Skeletal muscle cell (primary cell): ENCODE measurements at regions not wholly inside any gene's neighbourhood (a gene's known extent, or its start where the extent isn't known, plus 50 kb on each side); places are given as distances from the start of the nearest gene placed in this dataset.

Experiments used
- DNase-seq: peaks from one replicate; pipeline ENCODE4 v3.0.0-alpha.2; 2010; ENCODE audit warnings: low read depth
- H3K4me3 ChIP-seq: 2 replicates; pipeline ENCODE4 v1.5.1; 2011; ENCODE audit warnings: low read depth, mild to moderate bottlenecking, control low read depth, low read length, moderate library complexity

GRCh38 chr5:4542145-4542778 lies 597.9 kb upstream of the ADAMTS16 start:
- DNase-seq: no peak
- no peak overlapping the region for H3K4me3 ChIP-seq

- H3K4me3 ChIP-seq: no peak overlapping the region
Observed at GRCh38 chr5:4544049-4544670, 596.0 kb upstream of the ADAMTS16 start.

GRCh38 chr5:4547547-4547946 lies 592.6 kb upstream of the ADAMTS16 start:
- no peak for DNase-seq
- H3K4me3 ChIP-seq: no peak overlapping the region

More at GRCh38 chr5:4544049-4544670, 596.0 kb upstream of the ADAMTS16 start:
- DNase-seq: no peak

- DNase-seq: no peak
- H3K4me3 ChIP-seq: no peak overlapping the region
Observed at GRCh38 chr5:4548341-4548740, 591.8 kb upstream of the ADAMTS16 start.

- H3K4me3 ChIP-seq: no peak overlapping the region
- DNase-seq: no peak
Observed at GRCh38 chr5:4549351-4549750, 590.8 kb upstream of the ADAMTS16 start.

- H3K4me3 ChIP-seq: no peak overlapping the region
- DNase-seq: no peak
Observed at GRCh38 chr5:4551034-4551433, 589.1 kb upstream of the ADAMTS16 start.

GRCh38 chr5:4553130-4553529 lies 587.0 kb upstream of the ADAMTS16 start:
- DNase-seq: no peak
- H3K4me3 ChIP-seq: no peak overlapping the region

GRCh38 chr5:4553978-4554377 lies 586.2 kb upstream of the ADAMTS16 start:
- H3K4me3 ChIP-seq: no peak overlapping the region
- DNase-seq: no peak

GRCh38 chr5:4555725-4556285 lies 584.3 kb upstream of the ADAMTS16 start:
- DNase-seq: no peak

GRCh38 chr5:4561403-4561802 lies 578.7 kb upstream of the ADAMTS16 start:
- no peak overlapping the region for H3K4me3 ChIP-seq
- no peak for DNase-seq

More at GRCh38 chr5:4555725-4556285, 584.3 kb upstream of the ADAMTS16 start:
- no peak overlapping the region for H3K4me3 ChIP-seq

GRCh38 chr5:4563400-4563799 lies 576.7 kb upstream of the ADAMTS16 start:
- DNase-seq: no peak
- no peak overlapping the region for H3K4me3 ChIP-seq

- no peak overlapping the region for H3K4me3 ChIP-seq
- no peak for DNase-seq
Observed at GRCh38 chr5:4570047-4570995, 569.8 kb upstream of the ADAMTS16 start.

GRCh38 chr5:4571248-4571948 lies 568.7 kb upstream of the ADAMTS16 start:
- no peak overlapping the region for H3K4me3 ChIP-seq
- DNase-seq: no peak

GRCh38 chr5:4572311-4573100 lies 567.6 kb upstream of the ADAMTS16 start:
- DNase-seq: no peak
- no peak overlapping the region for H3K4me3 ChIP-seq

GRCh38 chr5:4575608-4576007 lies 564.5 kb upstream of the ADAMTS16 start:
- DNase-seq: no peak
- H3K4me3 ChIP-seq: no peak overlapping the region

- no peak overlapping the region for H3K4me3 ChIP-seq
- no peak for DNase-seq
Observed at GRCh38 chr5:4576161-4576748, 563.9 kb upstream of the ADAMTS16 start.

GRCh38 chr5:4576908-4577307 lies 563.2 kb upstream of the ADAMTS16 start:
- no peak overlapping the region for H3K4me3 ChIP-seq
- DNase-seq: no peak

- DNase-seq: no peak
- no peak overlapping the region for H3K4me3 ChIP-seq
Observed at GRCh38 chr5:4579679-4580078, 560.5 kb upstream of the ADAMTS16 start.
